Prostate gland (tissue), 2 donors: ENCODE measurements at regions not wholly inside any gene's neighbourhood (a gene's known extent, or its start where the extent isn't known, plus 50 kb on each side); places are given as distances from the start of the nearest gene placed in this dataset.
"Not testable (repeated sequence)": the region's sequence is repeated elsewhere in the genome, so short reads cannot be mapped to it uniquely, and the experiment has no call there.

Experiments
- DNase-seq: peaks from one replicate; pipeline ENCODE4 v3.0.0-alpha.2; 2019; ENCODE audit warnings: low spot score
- H3K27ac ChIP-seq, 2 donors: fragments of 200-600 bp; sonication (generic); 2 replicates each; pipeline ENCODE4 v1.5.1; 2017 to 2019
- H3K27me3 ChIP-seq: fragments of 200-600 bp; sonication (generic); replicated peaks from 2 replicates; pipeline ENCODE4 v1.5.1; 2019; ENCODE audit not compliant: insufficient read depth
- H3K36me3 ChIP-seq, 2 donors: fragments of 200-600 bp; sonication (generic); 1 replicate in 1 of 2; 2 replicates in 1 of 2; pipeline versions ENCODE4 v1.5.1 to v1.8.1; 2017 to 2019
- H3K4me1 ChIP-seq: fragments of 200-600 bp; sonication (generic); replicated peaks from 2 replicates; pipeline ENCODE4 v1.5.1; 2019
- H3K4me3 ChIP-seq, 2 donors: fragments of 200-600 bp; sonication (generic); 2 replicates each; pipeline ENCODE4 v1.5.1; 2017 to 2019
- H3K9me3 ChIP-seq: fragments of 200-600 bp; sonication (generic); 2 replicates; pipeline ENCODE4 v1.5.1; 2017
- CTCF ChIP-seq, 4 experiments: fragments of 200-600 bp in 2 of 4; fragments of 450-650 bp in 2 of 4; sonication (generic) in 2 of 4; IDR thresholded peaks; 1 replicate in 3 of 4; 2 replicates in 1 of 4; pipeline ENCODE4 v1.5.1; 2016 to 2019; ENCODE audit warnings: antibody characterized with exemption in 4 of 4, mild to moderate bottlenecking in 2 of 4, moderate library complexity in 2 of 4
- POLR2A ChIP-seq: fragments of 450-650 bp; IDR thresholded peaks from one replicate; pipeline ENCODE4 v1.6.1; 2016; ENCODE audit warnings: antibody characterized with exemption, mild to moderate bottlenecking
- POLR2AphosphoS5 ChIP-seq: sonication (generic); formaldehyde crosslinking; IDR thresholded peaks from one replicate; pipeline ENCODE4 v1.6.1; 2017; ENCODE audit warnings: antibody characterized with exemption
- WGBS: methylation state at CpG from one replicate; pipeline ENCODE4 v1.1.5; 2018; 5-methylcytosine and 5-hydroxymethylcytosine counted together
- intact Hi-C: fragments of 100-400 bp; cut with DNase I; formaldehyde crosslinking; loops from one replicate; pipeline ENCODE4 v1.14.2; 2022

- Histone ChIP-seq H3K36me3 (no peaks in the 10 kb centered on the region), H3K27me3 (no peaks in the 10 kb centered on the region), H3K4me1 (no peaks in the 10 kb centered on the region), H3K27ac (no peak overlapping the region), H3K9me3 (no peaks in the 10 kb centered on the region), H3K4me3 (no peak overlapping the region)
- WGBS, result 71% methylated on average over 5 of the region's 6 CpGs
- TF ChIP-seq CTCF (IDR thresholded peaks at IDR 0.05) (no peak), POLR2AphosphoS5 (no peak), POLR2A (no peak)
- no peak for DNase-seq
- intact Hi-C loops, result loop anchor here (10.0 kb wide), 1 partner anchor 962 kb away; no protein-coding TSS in a partner anchor
These were observed 50.0 kb upstream of the EMX2 start for GRCh38 chr10:117492504-117492903.

GRCh38 chr10:117488004-117488403 lies 54.5 kb upstream of the EMX2 start:
- no peak overlapping the region for H3K27ac ChIP-seq
- no peaks in the 10 kb centered on the region for H3K27me3 ChIP-seq
- 60% methylated on average over 7 of the region's 7 CpGs for WGBS
- no peaks in the 10 kb centered on the region for H3K4me1 ChIP-seq
- TF ChIP-seq POLR2A (no peak), POLR2AphosphoS5 (no peak), CTCF (IDR thresholded peaks at IDR 0.05) (no peak)
- H3K4me3 ChIP-seq, result no peak overlapping the region
- H3K9me3 ChIP-seq, result no peaks in the 10 kb centered on the region
- intact Hi-C loops, result no loop called here
- no peak for DNase-seq
- no peaks in the 10 kb centered on the region for H3K36me3 ChIP-seq

GRCh38 chr10:117486606-117487005 lies 55.9 kb upstream of the EMX2 start:
- H3K4me1 ChIP-seq, result no peaks in the 10 kb centered on the region
- intact Hi-C loops, result no loop called here
- H3K36me3 ChIP-seq, result no peaks in the 10 kb centered on the region
- 61% methylated on average over 4 of the region's 4 CpGs for WGBS
- H3K9me3 ChIP-seq, result no peaks in the 10 kb centered on the region
- no peak overlapping the region for H3K4me3 ChIP-seq
- H3K27ac ChIP-seq, result no peak overlapping the region
- DNase-seq, result no peak
- no peaks in the 10 kb centered on the region for H3K27me3 ChIP-seq
- TF ChIP-seq POLR2A (no peak), CTCF (IDR thresholded peaks at IDR 0.05) (no peak), POLR2AphosphoS5 (no peak)

- intact Hi-C loops, result no loop called here
- Histone ChIP-seq H3K4me3 (no peak overlapping the region), H3K9me3 (no peaks in the 10 kb centered on the region), H3K4me1 (no peaks in the 10 kb centered on the region), H3K27me3 (no peaks in the 10 kb centered on the region), H3K27ac (no peak overlapping the region), H3K36me3 (no peaks in the 10 kb centered on the region)
- WGBS, result 45% methylated on average over 5 of the region's 5 CpGs
- TF ChIP-seq POLR2A, result no peak
- no peak for TF ChIP-seq CTCF (IDR thresholded peaks at IDR 0.05)
- TF ChIP-seq POLR2AphosphoS5, result no peak
- DNase-seq, result no peak
These were observed 59.4 kb upstream of the EMX2 start for GRCh38 chr10:117483056-117483590.

GRCh38 chr10:117481011-117481410 lies 61.5 kb upstream of the EMX2 start:
- H3K4me1 ChIP-seq, H3K4me3 ChIP-seq, DNase-seq, H3K27ac ChIP-seq, H3K27me3 ChIP-seq, H3K9me3 ChIP-seq, H3K36me3 ChIP-seq, intact Hi-C loops: not testable (repeated sequence)
- WGBS, result 85% methylated on average over 6 of the region's 6 CpGs
